Keratinocyte (primary cell): ENCODE measurements at regions not wholly inside any gene's neighbourhood (a gene's known extent, or its start where the extent isn't known, plus 50 kb on each side); places are given as distances from the start of the nearest gene placed in this dataset.

Source experiments
- CTCF ChIP-seq, 3 experiments: IDR thresholded peaks in 1 of 3; conservative IDR thresholded peaks in 1 of 3; optimal IDR thresholded peaks in 1 of 3; 2 replicates in 2 of 3; 3 replicates in 1 of 3; pipeline versions ENCODE3 to v1.5.1; 2011; ENCODE audit warnings: low read length in 3 of 3, mild to moderate bottlenecking in 3 of 3, moderate library complexity in 2 of 3, control low read depth in 1 of 3, inconsistent platforms in 1 of 3; ENCODE audit not compliant: insufficient read depth in 2 of 3; ENCODE audit errors: extremely low read depth in 1 of 3
- EZH2 ChIP-seq: IDR thresholded peaks from one replicate; pipeline ENCODE4 v1.6.1; 2012; ENCODE audit warnings: inconsistent platforms, mild to moderate bottlenecking, low read length, moderate library complexity

GRCh38 chr9:86580688-86581087 is 226.5 kb upstream of the TUT7 start:
- TF ChIP-seq CTCF (optimal IDR thresholded peaks at IDR 0.05 in 1 of 3, IDR thresholded peaks at IDR 0.05 in 1 of 3, conservative IDR thresholded peaks at IDR 0.05 in 1 of 3; ENCODE audit: extremely low read depth in 1 of 3, insufficient read depth in 2 of 3, low read length in 3 of 3): no peak
- TF ChIP-seq EZH2: no peak
